ENCODE measurements at regions not wholly inside any gene's neighbourhood (a gene's known extent, or its start where the extent isn't known, plus 50 kb on each side); places are given as distances from the start of the nearest gene placed in this dataset.

- POLR2A ChIA-PET: no interaction called here
- TF ChIP-seq CTCF (IDR thresholded peaks at IDR 0.05) (peak; percentile 61), FOXM1 (IDR thresholded peaks at IDR 0.05; ENCODE audit: low read depth) (no peak), FOXJ3 (CRISPR knock-in tag; IDR thresholded peaks at IDR 0.05) (no peak), RAD21 (IDR thresholded peaks at IDR 0.05; ENCODE audit: low read length) (peak; percentile 66), USF1 (IDR thresholded peaks at IDR 0.05; ENCODE audit: borderline replicate concordance, low read depth) (no peak), SMC3 (IDR thresholded peaks at IDR 0.05; ENCODE audit: low read depth, low read length) (peak; percentile 55), SIN3A (IDR thresholded peaks at IDR 0.05; ENCODE audit: borderline replicate concordance, low read depth, low read length) (no peak), RXRA (IDR thresholded peaks at IDR 0.05; ENCODE audit: borderline replicate concordance, low read depth) (no peak), CHD2 (IDR thresholded peaks at IDR 0.05; ENCODE audit: low read length, partially characterized antibody) (no peak)
- no peaks in the 10 kb centered on the region for H3K27me3 ChIP-seq (ENCODE audit: insufficient read depth)
- H2AFZ ChIP-seq (ENCODE audit: low read depth): no peak overlapping the region
- H4K20me1 ChIP-seq (ENCODE audit: insufficient read depth): no peaks in the 10 kb centered on the region
- CTCF ChIA-PET: no interaction called here
- H3K27ac ChIP-seq (ENCODE audit: low read depth in 2 of 2, low read length in 1 of 2): peak overlapping the region in 1 of 2 experiments; percentile 100; a peak in 2 of 4 replicates
- 66% methylated on average over 2 of the region's 2 CpGs for WGBS (ENCODE audit: low lambda C conversion rate)
- H3K9me2 ChIP-seq: no peaks in the 10 kb centered on the region
- no peaks in the 10 kb centered on the region for H3K9me3 ChIP-seq
- H3K4me3 ChIP-seq (ENCODE audit: low read depth in 2 of 2, low read length in 1 of 2): no peak overlapping the region
- H3K36me3 ChIP-seq (replicated peaks in 1 of 2; ENCODE audit: control insufficient read depth in 1 of 2, insufficient read depth in 2 of 2, low read length in 1 of 2): no peaks in the 10 kb centered on the region
- H3F3A ChIP-seq (replicated peaks; ENCODE audit: insufficient read depth): peaks cover 44% of the 10 kb centered on the region
- no peak for DNase-seq
- H3K9ac ChIP-seq: peak overlapping the region; percentile 11; the same call in 1 of the 2 replicates
- H3K79me2 ChIP-seq (ENCODE audit: insufficient read depth): no peaks in the 10 kb centered on the region
- H3K4me2 ChIP-seq: no peak overlapping the region
- peaks cover 3 to 36% of the 10 kb centered on the region in 2 experiments; a peak in 2 of 4 replicates for H3K4me1 ChIP-seq (ENCODE audit: control insufficient read depth in 1 of 2, insufficient read depth in 2 of 2, low read depth in 1 of 2, low read length in 1 of 2)
Observed at GRCh38 chr9:115694014-115694413, 459.6 kb upstream of the PAPPA start.

GRCh38 chr9:115694991-115695390 is 458.6 kb upstream of the PAPPA start:
- Histone ChIP-seq H3K9ac (no peak overlapping the region), H4K20me1 (ENCODE audit: insufficient read depth) (no peaks in the 10 kb centered on the region), H3K4me1 (ENCODE audit: control insufficient read depth in 1 of 2, insufficient read depth in 2 of 2, low read depth in 1 of 2, low read length in 1 of 2) (peaks cover 3 to 33% of the 10 kb centered on the region in 2 experiments; a peak in 2 of 4 replicates), H3K9me3 (no peaks in the 10 kb centered on the region), H3K79me2 (ENCODE audit: insufficient read depth) (no peaks in the 10 kb centered on the region), H3K27me3 (ENCODE audit: insufficient read depth) (no peaks in the 10 kb centered on the region), H3K27ac (ENCODE audit: low read depth in 2 of 2, low read length in 1 of 2) (peak overlapping the region in 1 of 2 experiments; percentile 100; a peak in 2 of 4 replicates), H3K4me3 (ENCODE audit: low read depth in 2 of 2, low read length in 1 of 2) (no peak overlapping the region), H3K36me3 (replicated peaks in 1 of 2; ENCODE audit: control insufficient read depth in 1 of 2, insufficient read depth in 2 of 2, low read length in 1 of 2) (no peaks in the 10 kb centered on the region), H3K4me2 (no peak overlapping the region), H3K9me2 (no peaks in the 10 kb centered on the region), H3F3A (replicated peaks; ENCODE audit: insufficient read depth) (peaks cover 36% of the 10 kb centered on the region), H2AFZ (ENCODE audit: low read depth) (no peak overlapping the region)
- ChIA-PET POLR2A (no interaction called here), CTCF (no interaction called here)
- TF ChIP-seq GABPA (IDR thresholded peaks at IDR 0.05; ENCODE audit: low read depth): no peak
- no peak for TF ChIP-seq NFIC (IDR thresholded peaks at IDR 0.05; ENCODE audit: borderline replicate concordance)
- TF ChIP-seq PBX3 (IDR thresholded peaks at IDR 0.05): no peak
- no peak for DNase-seq

All from SK-N-SH (cell line).